K562 (cell line): ENCODE measurements at regions not wholly inside any gene's neighbourhood (a gene's known extent, or its start where the extent isn't known, plus 50 kb on each side); places are given as distances from the start of the nearest gene placed in this dataset.

Experiments used
- BMI1 ChIP-seq: fragments of 150-350 bp; IDR thresholded peaks from 2 replicates; pipeline ENCODE4 v1.6.1; 2014; ENCODE audit warnings: low read length
- CEBPB ChIP-seq: fragments of 450-650 bp; IDR thresholded peaks from 2 replicates; pipeline ENCODE4 v1.6.1; 2016; ENCODE audit warnings: missing genetic modification characterization, missing compliant biosample characterization
- CHD4 ChIP-seq: fragments of 200-600 bp; sonication (generic); IDR thresholded peaks from 3 replicates; pipeline ENCODE4 v1.6.1; 2012; ENCODE audit warnings: low read depth, mild to moderate bottlenecking, mixed read lengths, low read length, inconsistent platforms; ENCODE audit not compliant: insufficient read depth, insufficient replicate concordance, poor library complexity, severe bottlenecking
- FOXM1 ChIP-seq, 2 experiments: fragments of 450-650 bp in 1 of 2; sonication (generic) in 1 of 2; formaldehyde crosslinking in 1 of 2; IDR thresholded peaks; 2 replicates each; pipeline versions ENCODE4 v1.6.1 to v1.9.0; 2017 to 2022; ENCODE audit warnings: low read depth in 2 of 2, mild to moderate bottlenecking in 2 of 2, missing genetic modification reagents in 1 of 2, moderate library complexity in 1 of 2
- RFX5 ChIP-seq: IDR thresholded peaks from 2 replicates; pipeline ENCODE4 v1.6.1; 2011; ENCODE audit warnings: low read depth, mild to moderate bottlenecking, improper control_type of control experiment, low read length
- SLC30A9 ChIP-seq: fragments of 250-450 bp; sonication (Bioruptor Pico); IDR thresholded peaks from 2 replicates; pipeline ENCODE4 v1.8.0; 2022; ENCODE audit warnings: mild to moderate bottlenecking, moderate library complexity
- STAT6 ChIP-seq: sonication (generic); formaldehyde crosslinking; IDR thresholded peaks from 2 replicates; pipeline ENCODE4 v1.8.1; 2023; ENCODE audit warnings: mild to moderate bottlenecking, missing genetic modification reagents
- ZNF282 ChIP-seq: sonication (generic); formaldehyde crosslinking; IDR thresholded peaks from 2 replicates; pipeline ENCODE4 v1.8.1; 2023; ENCODE audit warnings: missing genetic modification reagents
- TF ChIP-seq, protein P1 (sequence below), 2 experiments: fragments of 450-650 bp; formaldehyde crosslinking in 1 of 2; IDR thresholded peaks; 2 replicates each; pipeline versions ENCODE4 v1.4.0 to v1.6.1; 2014 to 2020; ENCODE audit warnings: mild to moderate bottlenecking in 2 of 2, borderline replicate concordance in 1 of 2, low read depth in 1 of 2
- TF ChIP-seq, protein P2 (sequence below): fragments of 200-800 bp; sonication (Bioruptor generic); IDR thresholded peaks from 2 replicates; pipeline ENCODE4 v1.6.1; 2017; ENCODE audit warnings: missing genetic modification characterization, missing compliant biosample characterization
- TF ChIP-seq, protein P3 (sequence below): fragments of 450-650 bp; IDR thresholded peaks from 2 replicates; pipeline ENCODE4 v1.6.1; 2017; ENCODE audit warnings: antibody characterized with exemption

DNA sequence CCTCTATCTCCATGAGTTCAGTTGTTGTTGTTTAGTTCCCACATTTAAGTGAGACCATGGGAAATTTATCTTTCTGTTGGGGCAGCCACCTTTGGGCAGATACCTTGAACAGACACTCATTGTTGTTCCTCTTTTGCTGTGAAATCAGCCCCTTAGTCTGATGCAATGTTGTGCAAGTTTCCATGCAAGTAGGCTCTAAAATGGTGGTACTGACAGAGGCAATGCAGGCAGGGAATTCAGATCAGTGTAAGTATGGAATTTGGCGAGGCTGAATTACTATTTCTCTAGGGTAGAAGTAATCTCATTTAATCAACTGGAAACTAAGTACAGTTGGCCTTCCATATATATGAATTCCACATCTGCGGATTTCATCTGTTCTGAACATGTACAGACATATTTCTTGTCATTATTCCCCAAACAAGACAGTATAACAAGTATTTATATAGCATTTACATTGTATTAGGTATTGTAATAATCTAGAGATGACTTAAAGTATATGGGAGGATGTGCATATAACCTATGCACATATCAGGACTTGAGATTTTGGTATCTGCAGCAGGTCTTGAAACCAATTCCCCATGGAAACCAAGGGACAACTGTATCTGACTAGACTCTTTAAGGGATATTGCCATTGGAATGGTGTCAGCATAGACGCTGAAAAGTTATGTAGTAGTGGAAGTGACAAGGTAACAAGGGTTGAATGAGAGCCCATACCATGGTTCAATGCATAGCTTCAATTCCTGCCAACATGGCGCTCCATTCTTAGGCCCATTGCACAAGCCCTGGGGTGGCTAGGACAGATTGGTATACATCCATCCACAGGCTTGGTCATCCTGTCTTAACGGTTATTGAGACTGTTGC lies 281.5 kb upstream of the HTR2A start (continued):
- TF ChIP-seq, protein P1, sequence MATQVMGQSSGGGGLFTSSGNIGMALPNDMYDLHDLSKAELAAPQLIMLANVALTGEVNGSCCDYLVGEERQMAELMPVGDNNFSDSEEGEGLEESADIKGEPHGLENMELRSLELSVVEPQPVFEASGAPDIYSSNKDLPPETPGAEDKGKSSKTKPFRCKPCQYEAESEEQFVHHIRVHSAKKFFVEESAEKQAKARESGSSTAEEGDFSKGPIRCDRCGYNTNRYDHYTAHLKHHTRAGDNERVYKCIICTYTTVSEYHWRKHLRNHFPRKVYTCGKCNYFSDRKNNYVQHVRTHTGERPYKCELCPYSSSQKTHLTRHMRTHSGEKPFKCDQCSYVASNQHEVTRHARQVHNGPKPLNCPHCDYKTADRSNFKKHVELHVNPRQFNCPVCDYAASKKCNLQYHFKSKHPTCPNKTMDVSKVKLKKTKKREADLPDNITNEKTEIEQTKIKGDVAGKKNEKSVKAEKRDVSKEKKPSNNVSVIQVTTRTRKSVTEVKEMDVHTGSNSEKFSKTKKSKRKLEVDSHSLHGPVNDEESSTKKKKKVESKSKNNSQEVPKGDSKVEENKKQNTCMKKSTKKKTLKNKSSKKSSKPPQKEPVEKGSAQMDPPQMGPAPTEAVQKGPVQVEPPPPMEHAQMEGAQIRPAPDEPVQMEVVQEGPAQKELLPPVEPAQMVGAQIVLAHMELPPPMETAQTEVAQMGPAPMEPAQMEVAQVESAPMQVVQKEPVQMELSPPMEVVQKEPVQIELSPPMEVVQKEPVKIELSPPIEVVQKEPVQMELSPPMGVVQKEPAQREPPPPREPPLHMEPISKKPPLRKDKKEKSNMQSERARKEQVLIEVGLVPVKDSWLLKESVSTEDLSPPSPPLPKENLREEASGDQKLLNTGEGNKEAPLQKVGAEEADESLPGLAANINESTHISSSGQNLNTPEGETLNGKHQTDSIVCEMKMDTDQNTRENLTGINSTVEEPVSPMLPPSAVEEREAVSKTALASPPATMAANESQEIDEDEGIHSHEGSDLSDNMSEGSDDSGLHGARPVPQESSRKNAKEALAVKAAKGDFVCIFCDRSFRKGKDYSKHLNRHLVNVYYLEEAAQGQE (IDR thresholded peaks at IDR 0.05; ENCODE audit: borderline replicate concordance): no peak
- TF ChIP-seq, protein P1 (CRISPR knock-in tag; IDR thresholded peaks at IDR 0.05; ENCODE audit: low read depth): 0 out of 2 replicates have a peak, but pooled peaks have one; percentile 23
- TF ChIP-seq, protein P2, sequence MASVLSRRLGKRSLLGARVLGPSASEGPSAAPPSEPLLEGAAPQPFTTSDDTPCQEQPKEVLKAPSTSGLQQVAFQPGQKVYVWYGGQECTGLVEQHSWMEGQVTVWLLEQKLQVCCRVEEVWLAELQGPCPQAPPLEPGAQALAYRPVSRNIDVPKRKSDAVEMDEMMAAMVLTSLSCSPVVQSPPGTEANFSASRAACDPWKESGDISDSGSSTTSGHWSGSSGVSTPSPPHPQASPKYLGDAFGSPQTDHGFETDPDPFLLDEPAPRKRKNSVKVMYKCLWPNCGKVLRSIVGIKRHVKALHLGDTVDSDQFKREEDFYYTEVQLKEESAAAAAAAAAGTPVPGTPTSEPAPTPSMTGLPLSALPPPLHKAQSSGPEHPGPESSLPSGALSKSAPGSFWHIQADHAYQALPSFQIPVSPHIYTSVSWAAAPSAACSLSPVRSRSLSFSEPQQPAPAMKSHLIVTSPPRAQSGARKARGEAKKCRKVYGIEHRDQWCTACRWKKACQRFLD (CRISPR knock-in tag): peak; percentile 63; the same call in 1 of the 2 replicates
- no peak for TF ChIP-seq CHD4
- TF ChIP-seq STAT6 (CRISPR knock-in tag): no peak
- TF ChIP-seq, protein P3, sequence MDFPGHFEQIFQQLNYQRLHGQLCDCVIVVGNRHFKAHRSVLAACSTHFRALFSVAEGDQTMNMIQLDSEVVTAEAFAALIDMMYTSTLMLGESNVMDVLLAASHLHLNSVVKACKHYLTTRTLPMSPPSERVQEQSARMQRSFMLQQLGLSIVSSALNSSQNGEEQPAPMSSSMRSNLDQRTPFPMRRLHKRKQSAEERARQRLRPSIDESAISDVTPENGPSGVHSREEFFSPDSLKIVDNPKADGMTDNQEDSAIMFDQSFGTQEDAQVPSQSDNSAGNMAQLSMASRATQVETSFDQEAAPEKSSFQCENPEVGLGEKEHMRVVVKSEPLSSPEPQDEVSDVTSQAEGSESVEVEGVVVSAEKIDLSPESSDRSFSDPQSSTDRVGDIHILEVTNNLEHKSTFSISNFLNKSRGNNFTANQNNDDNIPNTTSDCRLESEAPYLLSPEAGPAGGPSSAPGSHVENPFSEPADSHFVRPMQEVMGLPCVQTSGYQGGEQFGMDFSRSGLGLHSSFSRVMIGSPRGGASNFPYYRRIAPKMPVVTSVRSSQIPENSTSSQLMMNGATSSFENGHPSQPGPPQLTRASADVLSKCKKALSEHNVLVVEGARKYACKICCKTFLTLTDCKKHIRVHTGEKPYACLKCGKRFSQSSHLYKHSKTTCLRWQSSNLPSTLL: no peak
- TF ChIP-seq CEBPB (tag): peak; percentile 80
- TF ChIP-seq BMI1: no peak
- no peak for TF ChIP-seq RFX5
- TF ChIP-seq FOXM1 (IDR thresholded peaks at IDR 0.05; ENCODE audit: low read depth): no peak
- no peak for TF ChIP-seq FOXM1 (CRISPR knock-in tag; IDR thresholded peaks at IDR 0.05; ENCODE audit: low read depth)
- TF ChIP-seq SLC30A9 (CRISPR knock-in tag): no peak
- no peak for TF ChIP-seq ZNF282
